Germinal center (tissue), 1 donor: ENCODE measurements at regions not wholly inside any gene's neighbourhood (a gene's known extent, or its start where the extent isn't known, plus 50 kb on each side); places are given as distances from the start of the nearest gene placed in this dataset.

Experiments
- DNase-seq: peaks from one replicate; pipeline ENCODE4 v3.0.0; 2012; ENCODE audit warnings: mixed read lengths, low spot score

GRCh38 chr1:5231541-5232315, 577.3 kb downstream of the AJAP1 start:
- no peak for DNase-seq

GRCh38 chr1:5227114-5227513, 572.7 kb downstream of the AJAP1 start:
- no peak for DNase-seq

- DNase-seq: no peak
Measured at GRCh38 chr1:5225707-5226704, 571.6 kb downstream of the AJAP1 start.

GRCh38 chr1:5223206-5223605, 568.8 kb downstream of the AJAP1 start:
- no peak for DNase-seq

- no peak for DNase-seq
Measured at GRCh38 chr1:5222626-5223025, 568.2 kb downstream of the AJAP1 start.

- no peak for DNase-seq
Measured at GRCh38 chr1:5221451-5221850, 567.0 kb downstream of the AJAP1 start.

- no peak for DNase-seq
Measured at GRCh38 chr1:5220821-5221220, 566.4 kb downstream of the AJAP1 start.

- DNase-seq: no peak
Measured at GRCh38 chr1:5220421-5220820, 566.0 kb downstream of the AJAP1 start.

GRCh38 chr1:5200006-5200405, 545.6 kb downstream of the AJAP1 start:
- DNase-seq: no peak

- no peak for DNase-seq
Measured at GRCh38 chr1:5198328-5198727, 543.9 kb downstream of the AJAP1 start.

- DNase-seq: no peak
Measured at GRCh38 chr1:5191470-5191869, 537.1 kb downstream of the AJAP1 start.

- DNase-seq: no peak
Measured at GRCh38 chr1:5189384-5189783, 535.0 kb downstream of the AJAP1 start.

- DNase-seq: no peak
Measured at GRCh38 chr1:5165762-5166161, 511.4 kb downstream of the AJAP1 start.

- DNase-seq: no peak
Measured at GRCh38 chr1:5164158-5164557, 509.7 kb downstream of the AJAP1 start.

- no peak for DNase-seq
Measured at GRCh38 chr1:5161372-5161771, 507.0 kb downstream of the AJAP1 start.

- DNase-seq: no peak
Measured at GRCh38 chr1:5157175-5157574, 502.8 kb downstream of the AJAP1 start.

GRCh38 chr1:5156416-5157120, 502.2 kb downstream of the AJAP1 start:
- no peak for DNase-seq

- no peak for DNase-seq
Measured at GRCh38 chr1:5151511-5151910, 497.1 kb downstream of the AJAP1 start.

GRCh38 chr1:5150191-5150590, 495.8 kb downstream of the AJAP1 start:
- DNase-seq: no peak

GRCh38 chr1:5147806-5148205, 493.4 kb downstream of the AJAP1 start:
- DNase-seq: no peak

GRCh38 chr1:5142389-5142788, 488.0 kb downstream of the AJAP1 start:
- no peak for DNase-seq

GRCh38 chr1:5141750-5142149, 487.3 kb downstream of the AJAP1 start:
- no peak for DNase-seq
